Nephron (organoid): ENCODE measurements at regions not wholly inside any gene's neighbourhood (a gene's known extent, or its start where the extent isn't known, plus 50 kb on each side); places are given as distances from the start of the nearest gene placed in this dataset.

Source experiments
- H3K27ac Mint-ChIP-seq, 3 experiments: 2 replicates each; pipeline ENCODE4 v1.8.0; 2020; ENCODE audit warnings: mixed read lengths in 3 of 3, mild to moderate bottlenecking in 2 of 3, moderate library complexity in 1 of 3
- H3K27me3 Mint-ChIP-seq: 2 replicates; pipeline ENCODE4 v1.8.0; 2021; ENCODE audit warnings: low read depth, mild to moderate bottlenecking, moderate library complexity, mixed read lengths
- H3K36me3 Mint-ChIP-seq: 2 replicates; pipeline ENCODE4 v1.8.0; 2020; ENCODE audit warnings: low read depth, mixed read lengths
- H3K4me1 Mint-ChIP-seq: 2 replicates; pipeline ENCODE4 v1.8.0; 2020; ENCODE audit warnings: mixed read lengths
- H3K4me3 Mint-ChIP-seq, 3 experiments: 2 replicates each; pipeline ENCODE4 v1.8.0; 2020; ENCODE audit warnings: mild to moderate bottlenecking in 3 of 3, mixed read lengths in 3 of 3, moderate library complexity in 2 of 3
- H3K9me3 Mint-ChIP-seq: 2 replicates; pipeline ENCODE4 v1.8.0; 2020; ENCODE audit warnings: mixed read lengths
- TF ChIP-seq, protein P1 (sequence below), 3 experiments: fragments of 200-600 bp; sonication (generic); IDR thresholded peaks; one replicate each; pipeline ENCODE4 v1.5.0; 2021; ENCODE audit warnings: antibody characterized with exemption in 3 of 3; ENCODE audit not compliant: unreplicated experiment in 3 of 3

DNA sequence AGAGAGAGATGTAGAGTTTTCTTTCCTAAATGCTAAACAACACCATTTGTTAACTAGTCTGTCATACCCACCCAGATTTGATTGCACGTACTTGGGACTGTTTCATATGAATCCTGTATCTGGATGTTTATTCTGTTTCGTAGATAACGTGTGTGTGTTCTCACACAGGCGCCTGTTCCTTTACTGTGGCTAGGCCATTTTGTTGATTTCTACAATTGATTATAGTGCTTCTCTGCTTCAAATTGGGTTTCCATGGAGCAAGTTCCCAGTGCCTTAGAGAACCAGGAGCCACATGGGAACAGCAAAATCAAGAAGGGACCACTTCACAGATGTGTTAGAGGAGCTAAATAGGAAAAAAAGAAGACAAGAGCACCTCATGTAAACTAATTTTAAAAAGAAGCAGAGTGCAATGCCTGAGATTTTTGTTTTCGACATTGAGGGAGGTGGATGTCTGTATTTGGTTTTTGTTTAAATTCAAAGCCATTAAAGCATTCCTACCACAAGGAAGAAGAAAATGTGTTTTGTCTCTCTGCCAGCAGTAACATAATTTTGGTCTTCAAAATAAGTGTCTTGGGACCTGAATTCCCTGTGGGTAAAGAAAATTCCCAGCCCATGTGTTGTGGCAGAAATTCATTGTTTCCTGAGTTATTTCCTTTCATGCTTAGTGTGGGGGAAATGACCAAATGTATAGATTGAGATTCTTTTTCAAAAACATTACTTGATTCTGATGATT is 424.0 kb upstream of the C2CD4B start:
- peaks cover 8% of the 10 kb centered on the region for H3K36me3 Mint-ChIP-seq
- H3K4me3 Mint-ChIP-seq, result no peak overlapping the region
- TF ChIP-seq, protein P1, sequence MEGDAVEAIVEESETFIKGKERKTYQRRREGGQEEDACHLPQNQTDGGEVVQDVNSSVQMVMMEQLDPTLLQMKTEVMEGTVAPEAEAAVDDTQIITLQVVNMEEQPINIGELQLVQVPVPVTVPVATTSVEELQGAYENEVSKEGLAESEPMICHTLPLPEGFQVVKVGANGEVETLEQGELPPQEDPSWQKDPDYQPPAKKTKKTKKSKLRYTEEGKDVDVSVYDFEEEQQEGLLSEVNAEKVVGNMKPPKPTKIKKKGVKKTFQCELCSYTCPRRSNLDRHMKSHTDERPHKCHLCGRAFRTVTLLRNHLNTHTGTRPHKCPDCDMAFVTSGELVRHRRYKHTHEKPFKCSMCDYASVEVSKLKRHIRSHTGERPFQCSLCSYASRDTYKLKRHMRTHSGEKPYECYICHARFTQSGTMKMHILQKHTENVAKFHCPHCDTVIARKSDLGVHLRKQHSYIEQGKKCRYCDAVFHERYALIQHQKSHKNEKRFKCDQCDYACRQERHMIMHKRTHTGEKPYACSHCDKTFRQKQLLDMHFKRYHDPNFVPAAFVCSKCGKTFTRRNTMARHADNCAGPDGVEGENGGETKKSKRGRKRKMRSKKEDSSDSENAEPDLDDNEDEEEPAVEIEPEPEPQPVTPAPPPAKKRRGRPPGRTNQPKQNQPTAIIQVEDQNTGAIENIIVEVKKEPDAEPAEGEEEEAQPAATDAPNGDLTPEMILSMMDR (IDR thresholded peaks at IDR 0.05; ENCODE audit: unreplicated experiment in 3 of 3), result no peak

DNA sequence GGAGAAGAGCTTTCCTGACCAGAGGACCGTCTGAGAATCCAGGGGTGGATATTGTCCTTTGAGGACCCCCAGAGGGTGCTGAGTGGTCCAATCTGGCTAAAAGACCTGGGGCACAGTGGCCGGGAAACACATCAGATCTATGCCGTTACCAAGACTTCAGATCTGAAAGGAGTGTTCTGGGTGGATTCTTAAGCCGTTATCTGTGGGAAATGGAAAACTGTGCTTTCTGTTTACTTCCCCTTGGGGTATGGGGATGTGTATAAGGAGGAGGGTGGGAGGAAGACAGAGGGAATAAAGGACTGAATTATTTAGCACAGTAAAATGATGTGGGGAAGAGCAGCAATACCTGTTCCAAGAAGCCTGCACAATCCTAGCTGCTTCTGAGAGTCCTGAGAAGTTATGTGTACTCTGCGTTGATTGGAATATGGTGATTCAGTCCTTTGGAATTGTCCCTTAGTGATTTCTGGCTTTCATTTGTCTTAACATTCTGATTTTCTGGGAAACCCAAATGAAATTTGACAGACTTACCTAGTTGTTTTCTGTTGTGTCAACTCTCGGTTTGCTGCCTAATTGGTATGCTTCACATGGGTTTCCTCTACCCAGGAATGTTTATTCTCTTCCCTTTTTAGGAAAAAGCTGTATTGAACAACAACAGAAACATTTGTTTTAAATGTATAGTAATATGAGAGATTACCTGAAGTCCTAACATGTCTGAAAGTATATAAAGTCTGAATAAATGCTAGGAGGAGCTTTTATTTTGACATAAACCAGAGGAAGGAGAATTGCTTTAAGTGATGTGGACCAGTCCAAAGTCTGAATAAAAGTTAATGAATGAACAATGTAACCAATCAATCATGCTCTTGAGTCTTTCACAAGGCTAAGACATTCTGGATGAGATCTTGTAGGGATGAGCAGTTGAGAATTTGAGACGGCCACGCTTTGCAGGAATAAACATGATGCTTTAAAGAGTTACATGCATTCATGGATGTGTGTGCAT is 427.1 kb upstream of the C2CD4B start:
- no peaks in the 10 kb centered on the region for H3K27me3 Mint-ChIP-seq
- H3K27ac Mint-ChIP-seq, result peak overlapping the region; percentile 68 to 85 (median 77)
- H3K36me3 Mint-ChIP-seq, result peaks cover 8% of the 10 kb centered on the region
- peaks cover 5% of the 10 kb centered on the region for H3K9me3 Mint-ChIP-seq
- TF ChIP-seq, protein P1 (IDR thresholded peaks at IDR 0.05; ENCODE audit: unreplicated experiment in 3 of 3), result no peak
- H3K4me3 Mint-ChIP-seq, result peak overlapping the region in 2 of 3 experiments; percentile 18 to 58
- peaks cover 39% of the 10 kb centered on the region for H3K4me1 Mint-ChIP-seq

More for the DNA sequence above, 424.0 kb upstream of the C2CD4B start:
- Mint-ChIP-seq H3K4me1 (peaks cover 45% of the 10 kb centered on the region), H3K9me3 (no peaks in the 10 kb centered on the region), H3K27me3 (no peaks in the 10 kb centered on the region), H3K27ac (peak overlapping the region; percentile 58 to 82 (median 76))

DNA sequence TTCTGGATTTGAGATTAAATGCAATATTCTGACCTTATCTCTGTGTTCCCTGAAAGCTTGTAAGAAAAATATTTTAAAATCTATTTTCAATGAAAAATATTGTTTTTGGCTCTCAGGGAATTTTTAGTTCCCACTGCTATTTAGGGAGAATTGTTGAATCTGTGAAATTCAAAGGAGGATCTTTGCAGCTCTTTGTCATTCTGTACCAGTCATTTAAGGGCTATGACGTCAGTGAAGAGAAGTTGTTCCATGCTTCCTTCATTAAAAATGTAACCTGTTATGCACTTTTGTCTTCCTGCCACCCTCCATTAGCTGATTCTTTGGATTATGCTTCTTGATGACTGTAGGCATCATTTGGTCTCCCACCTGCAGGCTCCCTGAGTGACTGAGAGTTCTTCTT is 427.8 kb upstream of the C2CD4B start:
- Mint-ChIP-seq H3K4me1 (peaks cover 42% of the 10 kb centered on the region), H3K36me3 (peaks cover 8% of the 10 kb centered on the region), H3K27me3 (no peaks in the 10 kb centered on the region), H3K4me3 (no peak overlapping the region), H3K27ac (peak overlapping the region; percentile 68 to 85 (median 77)), H3K9me3 (peaks cover 5% of the 10 kb centered on the region)
- TF ChIP-seq, protein P1 (IDR thresholded peaks at IDR 0.05; ENCODE audit: unreplicated experiment in 3 of 3), result no peak

DNA sequence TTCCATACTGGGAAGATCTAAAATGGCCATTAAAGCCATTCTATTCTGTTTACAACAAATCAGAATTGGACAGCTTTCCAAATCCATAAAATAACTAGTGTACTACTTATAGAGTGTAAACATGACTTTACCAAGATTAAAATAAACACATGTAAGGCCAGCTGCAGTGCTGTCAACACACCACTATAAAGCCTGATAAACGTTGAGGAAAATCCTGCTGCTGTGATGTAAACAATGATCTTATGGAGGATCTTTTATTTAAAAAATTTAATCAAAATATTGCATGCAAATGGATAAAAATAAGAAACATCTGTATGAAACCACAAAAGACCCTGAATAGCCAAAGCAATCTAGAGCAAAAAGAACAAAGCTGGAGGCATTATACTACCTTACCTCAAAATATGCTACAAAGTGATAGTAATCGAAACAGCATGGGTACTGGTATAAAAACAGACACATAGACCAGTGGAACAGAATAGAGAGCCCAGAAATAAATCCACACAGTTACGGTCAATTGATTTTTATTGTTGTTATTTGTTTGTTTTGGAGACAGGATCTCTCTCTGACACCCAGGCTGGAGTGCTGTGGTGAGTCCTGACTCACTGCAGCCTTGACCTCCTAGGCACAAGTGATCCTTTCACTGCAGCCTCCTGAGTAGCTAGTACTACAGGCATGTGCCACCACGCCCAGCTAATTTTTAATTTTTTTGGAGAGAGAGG is 428.8 kb upstream of the C2CD4B start:
- TF ChIP-seq, protein P1 (IDR thresholded peaks at IDR 0.05; ENCODE audit: unreplicated experiment in 3 of 3), result no peak
- H3K27ac Mint-ChIP-seq, result peak overlapping the region; percentile 59 to 85 (median 68)
- no peak overlapping the region for H3K4me3 Mint-ChIP-seq
- H3K4me1 Mint-ChIP-seq, result peaks cover 42% of the 10 kb centered on the region
- H3K9me3 Mint-ChIP-seq, result peaks cover 5% of the 10 kb centered on the region
- peaks cover 8% of the 10 kb centered on the region for H3K36me3 Mint-ChIP-seq
- no peaks in the 10 kb centered on the region for H3K27me3 Mint-ChIP-seq

DNA sequence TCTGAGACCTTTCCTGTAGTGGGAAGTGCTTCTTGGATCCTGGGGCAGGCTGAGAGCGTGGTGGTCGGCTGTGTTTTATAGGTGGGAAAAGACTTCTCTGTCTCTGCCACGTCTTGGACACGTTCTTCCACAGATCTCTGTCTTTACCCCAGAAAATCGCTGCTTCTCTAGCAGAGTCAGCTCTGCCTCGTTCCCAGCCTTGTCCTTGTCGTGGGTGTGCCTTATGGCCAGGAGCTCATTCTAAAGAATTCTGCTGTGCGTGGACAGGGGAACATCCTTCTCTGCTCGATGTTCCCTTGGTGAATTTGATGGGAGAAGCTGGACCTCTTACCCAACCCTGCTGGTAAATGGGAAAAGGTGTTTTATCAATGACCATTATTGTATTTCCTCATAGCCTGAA is 433.1 kb upstream of the C2CD4B start:
- no peaks in the 10 kb centered on the region for H3K27me3 Mint-ChIP-seq
- peaks cover 29% of the 10 kb centered on the region for H3K4me1 Mint-ChIP-seq
- no peak overlapping the region for H3K27ac Mint-ChIP-seq
- no peaks in the 10 kb centered on the region for H3K36me3 Mint-ChIP-seq
- TF ChIP-seq, protein P1 (IDR thresholded peaks at IDR 0.05; ENCODE audit: unreplicated experiment in 3 of 3), result no peak
- H3K4me3 Mint-ChIP-seq, result no peak overlapping the region
- H3K9me3 Mint-ChIP-seq, result peaks cover 8% of the 10 kb centered on the region
